ENCODE measurements at regions not wholly inside any gene's neighbourhood (a gene's known extent, or its start where the extent isn't known, plus 50 kb on each side); places are given as distances from the start of the nearest gene placed in this dataset.
"Not testable (repeated sequence)": the region's sequence is repeated elsewhere in the genome, so short reads cannot be mapped to it uniquely, and the experiment has no call there.

GRCh38 chr5:8828596-8829322, 717.1 kb downstream of the SEMA5A start:
- Mint-ChIP-seq H3K27ac (no peak overlapping the region), H3K9me3 (peaks cover 0 to 11% (median 4%) of the 10 kb centered on the region in 9 donors), H3K4me3 (no peak overlapping the region), H3K27me3 (peaks cover 0 to 5% (median 0%) of the 10 kb centered on the region in 5 donors), H3K4me1 (no peaks in the 10 kb centered on the region), H3K36me3 (no peaks in the 10 kb centered on the region)
- ATAC-seq (no peak), DNase-seq (no peak)
- POLR2A ChIA-PET: no interaction called here

- POLR2A ChIA-PET: no interaction called here
- DNase-seq (no peak), ATAC-seq (no peak)
- Mint-ChIP-seq H3K27me3 (peaks cover 0 to 5% (median 0%) of the 10 kb centered on the region in 5 donors), H3K4me1 (no peaks in the 10 kb centered on the region), H3K36me3 (no peaks in the 10 kb centered on the region), H3K9me3 (peaks cover 0 to 11% (median 4%) of the 10 kb centered on the region in 9 donors), H3K27ac (no peak overlapping the region), H3K4me3 (no peak overlapping the region)
Observed at GRCh38 chr5:8829323-8830029, 716.4 kb downstream of the SEMA5A start.

GRCh38 chr5:8831251-8831650, 714.6 kb downstream of the SEMA5A start:
- peaks cover 0 to 5% (median 0%) of the 10 kb centered on the region in 5 donors for H3K27me3 Mint-ChIP-seq
- no peak for DNase-seq
- H3K4me3 Mint-ChIP-seq: no peak overlapping the region
- H3K9me3 Mint-ChIP-seq: peaks cover 0 to 11% (median 4%) of the 10 kb centered on the region in 9 donors
- no peaks in the 10 kb centered on the region for H3K4me1 Mint-ChIP-seq
- POLR2A ChIA-PET: no interaction called here
- ATAC-seq: no peak
- H3K27ac Mint-ChIP-seq: peak overlapping the region in 1 of 10 donors; percentile 6
- no peaks in the 10 kb centered on the region for H3K36me3 Mint-ChIP-seq

- Mint-ChIP-seq H3K4me3 (no peak overlapping the region), H3K4me1 (no peaks in the 10 kb centered on the region), H3K27me3 (peaks cover 0 to 5% (median 0%) of the 10 kb centered on the region in 5 donors), H3K27ac (no peak overlapping the region), H3K9me3 (peaks cover 0 to 11% (median 4%) of the 10 kb centered on the region in 9 donors), H3K36me3 (no peaks in the 10 kb centered on the region)
- POLR2A ChIA-PET: no interaction called here
- no peak for DNase-seq
- no peak for ATAC-seq
Observed at GRCh38 chr5:8831854-8832253, 714.0 kb downstream of the SEMA5A start.

GRCh38 chr5:8839361-8840055, 706.4 kb downstream of the SEMA5A start:
- Mint-ChIP-seq H3K4me3 (no peak overlapping the region), H3K27ac (no peak overlapping the region), H3K27me3 (no peaks in the 10 kb centered on the region), H3K4me1 (no peaks in the 10 kb centered on the region), H3K36me3 (no peaks in the 10 kb centered on the region), H3K9me3 (peaks cover 0 to 29% (median 11%) of the 10 kb centered on the region in 9 donors)
- DNase-seq: no peak
- no peak for ATAC-seq
- POLR2A ChIA-PET: no interaction called here

GRCh38 chr5:8840237-8840636, 705.6 kb downstream of the SEMA5A start:
- H3K4me1 Mint-ChIP-seq: no peaks in the 10 kb centered on the region
- DNase-seq (no peak), ATAC-seq (no peak)
- H3K9me3 Mint-ChIP-seq: peaks cover 0 to 29% (median 11%) of the 10 kb centered on the region in 9 donors
- H3K4me3 Mint-ChIP-seq: no peak overlapping the region
- POLR2A ChIA-PET: no interaction called here
- no peaks in the 10 kb centered on the region for H3K27me3 Mint-ChIP-seq
- H3K36me3 Mint-ChIP-seq: no peaks in the 10 kb centered on the region
- no peak overlapping the region for H3K27ac Mint-ChIP-seq

GRCh38 chr5:8840746-8841145, 705.1 kb downstream of the SEMA5A start:
- H3K27ac Mint-ChIP-seq, H3K27me3 Mint-ChIP-seq, H3K4me1 Mint-ChIP-seq, POLR2A ChIA-PET, H3K36me3 Mint-ChIP-seq, DNase-seq, ATAC-seq, H3K4me3 Mint-ChIP-seq: not testable (repeated sequence)
- H3K9me3 Mint-ChIP-seq: peaks cover 0 to 29% (median 11%) of the 10 kb centered on the region in 9 donors

GRCh38 chr5:8842971-8843551, 702.8 kb downstream of the SEMA5A start:
- no peaks in the 10 kb centered on the region for H3K36me3 Mint-ChIP-seq
- H3K27ac Mint-ChIP-seq: no peak overlapping the region
- no peaks in the 10 kb centered on the region for H3K4me1 Mint-ChIP-seq
- H3K9me3 Mint-ChIP-seq: peaks cover 0 to 29% (median 11%) of the 10 kb centered on the region in 9 donors
- no peak overlapping the region for H3K4me3 Mint-ChIP-seq
- POLR2A ChIA-PET: no interaction called here
- ATAC-seq (no peak), DNase-seq (no peak)
- H3K27me3 Mint-ChIP-seq: no peaks in the 10 kb centered on the region

GRCh38 chr5:8843771-8844170, 702.1 kb downstream of the SEMA5A start:
- POLR2A ChIA-PET: no interaction called here
- no peak for DNase-seq
- Mint-ChIP-seq H3K4me3 (no peak overlapping the region), H3K4me1 (no peaks in the 10 kb centered on the region), H3K27ac (no peak overlapping the region), H3K27me3 (no peaks in the 10 kb centered on the region), H3K9me3 (peaks cover 0 to 29% (median 7%) of the 10 kb centered on the region in 9 donors), H3K36me3 (no peaks in the 10 kb centered on the region)
- ATAC-seq: no peak

GRCh38 chr5:8844206-8844605, 701.7 kb downstream of the SEMA5A start:
- Mint-ChIP-seq H3K9me3 (peaks cover 0 to 27% (median 7%) of the 10 kb centered on the region in 9 donors), H3K27me3 (no peaks in the 10 kb centered on the region), H3K36me3 (no peaks in the 10 kb centered on the region), H3K4me1 (no peaks in the 10 kb centered on the region), H3K4me3 (no peak overlapping the region), H3K27ac (no peak overlapping the region)
- POLR2A ChIA-PET: no interaction called here
- DNase-seq (no peak), ATAC-seq (no peak)

GRCh38 chr5:8844847-8845246, 701.0 kb downstream of the SEMA5A start:
- H3K27ac Mint-ChIP-seq: no peak overlapping the region
- H3K36me3 Mint-ChIP-seq: no peaks in the 10 kb centered on the region
- POLR2A ChIA-PET: no interaction called here
- no peak for ATAC-seq
- no peaks in the 10 kb centered on the region for H3K27me3 Mint-ChIP-seq
- no peaks in the 10 kb centered on the region for H3K4me1 Mint-ChIP-seq
- H3K4me3 Mint-ChIP-seq: no peak overlapping the region
- no peak for DNase-seq
- peaks cover 0 to 24% (median 7%) of the 10 kb centered on the region in 9 donors for H3K9me3 Mint-ChIP-seq

GRCh38 chr5:8845296-8845695, 700.6 kb downstream of the SEMA5A start:
- Mint-ChIP-seq H3K9me3 (peaks cover 0 to 19% (median 8%) of the 10 kb centered on the region in 9 donors), H3K36me3 (no peaks in the 10 kb centered on the region), H3K4me3 (no peak overlapping the region), H3K27me3 (no peaks in the 10 kb centered on the region), H3K4me1 (no peaks in the 10 kb centered on the region), H3K27ac (no peak overlapping the region)
- DNase-seq (no peak), ATAC-seq (no peak)
- POLR2A ChIA-PET: no interaction called here

- Mint-ChIP-seq H3K27me3 (no peaks in the 10 kb centered on the region), H3K36me3 (no peaks in the 10 kb centered on the region), H3K4me3 (no peak overlapping the region), H3K27ac (no peak overlapping the region), H3K9me3 (peaks cover 0 to 23% (median 6%) of the 10 kb centered on the region in 9 donors), H3K4me1 (no peaks in the 10 kb centered on the region)
- no peak for ATAC-seq
- no peak for DNase-seq
- POLR2A ChIA-PET: no interaction called here
Observed at GRCh38 chr5:8848366-8848765, 697.5 kb downstream of the SEMA5A start.

Data from naive thymus-derived CD8-positive, alpha-beta T cell (primary cell).